Small intestine (tissue), 7 donors: ENCODE measurements at regions not wholly inside any gene's neighbourhood (a gene's known extent, or its start where the extent isn't known, plus 50 kb on each side); places are given as distances from the start of the nearest gene placed in this dataset.
A peak's percentile ranks its signal among the peaks of the same experiment; 100 is the strongest.
"Not testable (repeated sequence)": the region's sequence is repeated elsewhere in the genome, so short reads cannot be mapped to it uniquely, and the experiment has no call there.

Source experiments
- DNase-seq, 2 donors: peaks; one replicate each; pipeline versions ENCODE4 v3.0.0 to v3.0.0-alpha.2; 2013
- FAIRE-seq: peaks from 2 replicates; lab custom pipeline; 2012; peaks lifted over from hg19 to GRCh38; lab: Jason Lieb, UNC
- H3K27ac ChIP-seq, 3 donors: one replicate each; pipeline ENCODE4 v1.5.1; 2013; ENCODE audit warnings: low read length in 2 of 3, mild to moderate bottlenecking in 2 of 3, control low read depth in 1 of 3, inconsistent platforms in 1 of 3, low read depth in 1 of 3, moderate library complexity in 1 of 3
- H3K27me3 ChIP-seq, 3 donors: one replicate each; pipeline ENCODE4 v1.6.1; 2013; ENCODE audit warnings: low read length in 3 of 3, inconsistent platforms in 1 of 3; ENCODE audit not compliant: control insufficient read depth in 3 of 3, insufficient read depth in 3 of 3
- H3K36me3 ChIP-seq, 3 donors: one replicate each; pipeline ENCODE4 v1.6.1; 2013; ENCODE audit warnings: low read length in 3 of 3, inconsistent platforms in 1 of 3, low read depth in 1 of 3, mild to moderate bottlenecking in 1 of 3, moderate library complexity in 1 of 3; ENCODE audit not compliant: control insufficient read depth in 3 of 3, insufficient read depth in 2 of 3
- H3K4me1 ChIP-seq, 3 donors: one replicate each; pipeline ENCODE4 v1.6.1; 2013; ENCODE audit warnings: low read length in 2 of 3, inconsistent platforms in 1 of 3, low read depth in 1 of 3, mild to moderate bottlenecking in 1 of 3, moderate library complexity in 1 of 3; ENCODE audit not compliant: control insufficient read depth in 3 of 3, insufficient read depth in 2 of 3
- H3K4me3 ChIP-seq, 3 donors: one replicate each; pipeline ENCODE4 v1.5.1; 2013; ENCODE audit warnings: low read length in 3 of 3, control low read depth in 1 of 3, inconsistent platforms in 1 of 3, low read depth in 1 of 3, mild to moderate bottlenecking in 1 of 3, moderate library complexity in 1 of 3
- H3K9me3 ChIP-seq, 2 donors: one replicate each; pipeline ENCODE4 v1.6.1; 2013; ENCODE audit warnings: low read depth in 1 of 2, low read length in 1 of 2; ENCODE audit not compliant: control insufficient read depth in 2 of 2, insufficient read depth in 1 of 2
- WGBS, 3 donors: extraction: QIAGEN DNeasy Blood & Tissue Kit; methylation state at CpG; one replicate each; pipeline ENCODE4 v1.1.7; 2013; 5-methylcytosine and 5-hydroxymethylcytosine counted together
- donor health status: healthy with polysubstance abuse.
- donor health status: control.
- donor health status: control.
- donor health status: Bipolar disorder and iron deficiency.
- donor health status: healthy.

- 57 to 65% (median 62%) methylated on average over 5 of the region's 5 CpGs for WGBS, 3 donors
- Histone ChIP-seq H3K4me3 (no peak overlapping the region), H3K27ac (no peak overlapping the region), H3K4me1 (peaks cover 0 to 15% (median 0%) of the 10 kb centered on the region in 3 donors), H3K36me3 (no peaks in the 10 kb centered on the region), H3K9me3 (peaks cover 0 to 16% of the 10 kb centered on the region in 2 donors), H3K27me3 (no peaks in the 10 kb centered on the region)
- FAIRE-seq (no peak), DNase-seq (no peak)
Measured at GRCh38 chr3:87446849-87447387, 170.5 kb upstream of the POU1F1 start.

- Histone ChIP-seq H3K27ac (peak overlapping the region in 1 of 3 donors; percentile 26), H3K27me3 (no peaks in the 10 kb centered on the region), H3K4me1 (peaks cover 0 to 5% (median 0%) of the 10 kb centered on the region in 3 donors), H3K4me3 (no peak overlapping the region), H3K36me3 (no peaks in the 10 kb centered on the region), H3K9me3 (peaks cover 0 to 9% of the 10 kb centered on the region in 2 donors)
- WGBS, 3 donors, result 16 to 63% (median 36%) methylated on average over 3 of the region's 3 CpGs
- FAIRE-seq (no peak), DNase-seq (peak; percentile 44 to 69)
Measured at GRCh38 chr3:87442470-87442869, 166.1 kb upstream of the POU1F1 start.

GRCh38 chr3:87437765-87438164 lies 161.4 kb upstream of the POU1F1 start:
- Histone ChIP-seq H3K27ac (no peak overlapping the region), H3K9me3 (no peaks in the 10 kb centered on the region), H3K36me3 (no peaks in the 10 kb centered on the region), H3K4me3 (no peak overlapping the region), H3K4me1 (no peaks in the 10 kb centered on the region), H3K27me3 (no peaks in the 10 kb centered on the region)
- peak; percentile 3 to 11 for DNase-seq
- 9 to 49% (median 33%) methylated on average over 1 of the region's 1 CpG for WGBS, 3 donors
- FAIRE-seq, result no peak

- Histone ChIP-seq H3K9me3 (no peaks in the 10 kb centered on the region), H3K4me3 (no peak overlapping the region), H3K27ac (no peak overlapping the region), H3K27me3 (no peaks in the 10 kb centered on the region), H3K36me3 (no peaks in the 10 kb centered on the region), H3K4me1 (no peaks in the 10 kb centered on the region)
- DNase-seq (no peak), FAIRE-seq (no peak)
- WGBS, 3 donors, result 63 to 73% (median 70%) methylated on average over 7 of the region's 7 CpGs
Measured at GRCh38 chr3:87436781-87437543, 160.6 kb upstream of the POU1F1 start.

GRCh38 chr3:87435926-87436620 lies 159.7 kb upstream of the POU1F1 start:
- Histone ChIP-seq H3K4me1 (no peaks in the 10 kb centered on the region), H3K27ac (no peak overlapping the region), H3K9me3 (no peaks in the 10 kb centered on the region), H3K27me3 (no peaks in the 10 kb centered on the region), H3K4me3 (no peak overlapping the region), H3K36me3 (no peaks in the 10 kb centered on the region)
- FAIRE-seq, result no peak
- 35 to 42% (median 38%) methylated on average over 5 of the region's 5 CpGs for WGBS, 3 donors
- DNase-seq, result no peak

- not testable (repeated sequence) for FAIRE-seq, H3K9me3 ChIP-seq, H3K36me3 ChIP-seq, DNase-seq, H3K4me3 ChIP-seq, H3K4me1 ChIP-seq, H3K27ac ChIP-seq, H3K27me3 ChIP-seq
- 38 to 51% (median 49%) methylated on average over 3 of the region's 3 CpGs for WGBS, 3 donors
Measured at GRCh38 chr3:87433445-87433844, 157.1 kb upstream of the POU1F1 start.

GRCh38 chr3:87426918-87427317 lies 150.5 kb upstream of the POU1F1 start:
- Histone ChIP-seq H3K27ac (no peak overlapping the region), H3K4me1 (no peaks in the 10 kb centered on the region), H3K27me3 (no peaks in the 10 kb centered on the region), H3K4me3 (no peak overlapping the region), H3K36me3 (no peaks in the 10 kb centered on the region), H3K9me3 (no peaks in the 10 kb centered on the region)
- no peak for FAIRE-seq
- DNase-seq, result no peak
- 55 to 81% (median 63%) methylated on average over 2 of the region's 2 CpGs for WGBS, 3 donors

- DNase-seq (no peak), FAIRE-seq (no peak)
- Histone ChIP-seq H3K27ac (no peak overlapping the region), H3K4me3 (no peak overlapping the region), H3K27me3 (no peaks in the 10 kb centered on the region), H3K36me3 (no peaks in the 10 kb centered on the region), H3K9me3 (no peaks in the 10 kb centered on the region), H3K4me1 (no peaks in the 10 kb centered on the region)
- WGBS, 3 donors, result 76 to 83% (median 76%) methylated on average over 3 of the region's 3 CpGs
Measured at GRCh38 chr3:87425056-87425455, 148.7 kb upstream of the POU1F1 start.
